ENCODE measurements at regions not wholly inside any gene's neighbourhood (a gene's known extent, or its start where the extent isn't known, plus 50 kb on each side); places are given as distances from the start of the nearest gene placed in this dataset.
"Not testable (repeated sequence)": the region's sequence is repeated elsewhere in the genome, so short reads cannot be mapped to it uniquely, and the experiment has no call there.

DNA sequence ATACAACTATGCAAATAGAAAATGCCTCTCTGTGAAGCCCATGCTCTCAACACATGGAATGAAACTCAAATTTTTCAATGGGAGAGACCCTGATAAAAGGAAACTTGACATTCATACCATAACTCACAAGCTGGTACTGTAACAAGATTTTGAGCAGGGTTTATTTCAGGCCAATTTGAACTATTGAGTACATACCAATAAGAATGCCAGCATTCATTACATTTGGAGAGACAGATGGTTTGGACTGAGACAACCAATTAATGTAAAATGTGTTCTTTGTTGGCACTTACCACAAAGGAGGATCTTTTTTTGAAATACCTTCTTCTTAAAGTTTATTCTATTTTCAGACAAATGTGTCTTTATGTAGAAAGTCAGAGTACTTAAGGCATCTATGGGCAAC, 1357.0 kb upstream of the GOT2 start:
- TF ChIP-seq, protein P1, sequence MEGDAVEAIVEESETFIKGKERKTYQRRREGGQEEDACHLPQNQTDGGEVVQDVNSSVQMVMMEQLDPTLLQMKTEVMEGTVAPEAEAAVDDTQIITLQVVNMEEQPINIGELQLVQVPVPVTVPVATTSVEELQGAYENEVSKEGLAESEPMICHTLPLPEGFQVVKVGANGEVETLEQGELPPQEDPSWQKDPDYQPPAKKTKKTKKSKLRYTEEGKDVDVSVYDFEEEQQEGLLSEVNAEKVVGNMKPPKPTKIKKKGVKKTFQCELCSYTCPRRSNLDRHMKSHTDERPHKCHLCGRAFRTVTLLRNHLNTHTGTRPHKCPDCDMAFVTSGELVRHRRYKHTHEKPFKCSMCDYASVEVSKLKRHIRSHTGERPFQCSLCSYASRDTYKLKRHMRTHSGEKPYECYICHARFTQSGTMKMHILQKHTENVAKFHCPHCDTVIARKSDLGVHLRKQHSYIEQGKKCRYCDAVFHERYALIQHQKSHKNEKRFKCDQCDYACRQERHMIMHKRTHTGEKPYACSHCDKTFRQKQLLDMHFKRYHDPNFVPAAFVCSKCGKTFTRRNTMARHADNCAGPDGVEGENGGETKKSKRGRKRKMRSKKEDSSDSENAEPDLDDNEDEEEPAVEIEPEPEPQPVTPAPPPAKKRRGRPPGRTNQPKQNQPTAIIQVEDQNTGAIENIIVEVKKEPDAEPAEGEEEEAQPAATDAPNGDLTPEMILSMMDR (IDR thresholded peaks at IDR 0.05; ENCODE audit: insufficient read depth, low read length, severe bottlenecking), result no peak
- no peak for DNase-seq (ENCODE audit: low read depth)
- FAIRE-seq, result no peak
- no peaks in the 10 kb centered on the region for H3K36me3 ChIP-seq (ENCODE audit: control insufficient read depth, insufficient read depth, low read length)
- no peaks in the 10 kb centered on the region for H3K27me3 ChIP-seq (ENCODE audit: control insufficient read depth, insufficient read depth, low read length)
- no peak overlapping the region for H3K4me3 ChIP-seq (ENCODE audit: low read depth, low read length)

DNA sequence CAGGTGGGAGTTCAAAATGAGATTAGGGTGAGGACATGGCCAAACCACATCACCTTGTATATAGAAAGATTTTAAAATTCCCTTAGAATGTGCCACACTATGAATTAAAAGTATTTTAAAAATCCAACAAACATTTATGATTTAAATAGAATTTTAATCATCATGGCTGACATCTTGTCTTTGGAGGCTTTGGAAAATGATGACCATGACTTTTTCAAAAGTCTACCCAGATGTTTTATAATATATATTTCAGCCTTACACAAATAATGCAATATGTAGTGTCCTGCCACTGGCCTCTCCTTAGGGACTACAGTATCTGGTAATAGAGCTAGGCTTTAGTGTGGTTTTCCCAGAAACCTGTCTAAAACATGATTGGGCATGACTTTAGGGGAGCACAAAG, 1353.4 kb upstream of the GOT2 start:
- TF ChIP-seq, protein P1 (IDR thresholded peaks at IDR 0.05; ENCODE audit: insufficient read depth, low read length, severe bottlenecking), result no peak
- no peaks in the 10 kb centered on the region for H3K27me3 ChIP-seq (ENCODE audit: control insufficient read depth, insufficient read depth, low read length)
- H3K4me3 ChIP-seq (ENCODE audit: low read depth, low read length), result no peak overlapping the region
- DNase-seq (ENCODE audit: low read depth) (no peak), FAIRE-seq (no peak)
- no peaks in the 10 kb centered on the region for H3K36me3 ChIP-seq (ENCODE audit: control insufficient read depth, insufficient read depth, low read length)

DNA sequence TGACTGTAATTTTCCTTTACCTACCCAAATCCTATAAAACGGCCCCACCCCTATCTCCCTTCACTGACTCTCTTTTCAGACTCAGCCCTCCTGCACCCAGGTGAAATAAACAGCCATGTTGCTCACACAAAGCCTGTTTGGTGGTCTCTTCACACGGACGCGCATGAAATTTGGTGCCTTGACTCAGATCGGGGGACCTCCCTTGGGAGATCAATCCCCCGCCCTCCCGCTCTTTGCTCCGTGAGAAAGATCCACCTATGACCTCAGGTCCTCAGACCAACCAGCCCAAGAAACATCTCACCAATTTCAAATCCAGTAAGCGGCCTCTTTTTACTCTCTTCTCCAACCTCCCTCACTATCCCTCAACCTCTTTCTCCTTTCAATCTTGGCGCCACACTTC, 1344.7 kb upstream of the GOT2 start:
- not testable (repeated sequence) for H3K27me3 ChIP-seq (ENCODE audit: control insufficient read depth, insufficient read depth, low read length); FAIRE-seq; DNase-seq (ENCODE audit: low read depth); H3K4me3 ChIP-seq (ENCODE audit: low read depth, low read length); H3K36me3 ChIP-seq (ENCODE audit: control insufficient read depth, insufficient read depth, low read length)

DNA sequence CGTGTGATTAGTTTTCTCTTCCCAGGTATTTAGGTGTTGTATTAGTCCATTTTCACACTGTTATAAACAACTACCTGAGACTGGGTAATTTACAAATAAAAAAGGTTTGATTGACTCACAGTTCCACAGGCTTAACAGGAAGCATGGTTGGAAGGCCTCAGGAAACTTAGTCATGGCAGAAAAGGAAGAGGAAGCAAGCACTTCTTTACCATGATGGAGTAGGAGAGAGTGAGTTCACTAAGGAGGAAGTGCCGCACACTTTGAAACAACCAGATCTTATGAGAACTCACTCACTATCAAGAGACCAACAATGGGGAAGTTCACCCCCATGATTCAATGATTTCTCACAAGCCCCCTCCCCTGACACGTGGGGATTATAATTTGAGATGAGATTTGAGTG, 1343.7 kb upstream of the GOT2 start:
- FAIRE-seq (no peak), DNase-seq (ENCODE audit: low read depth) (no peak)
- Histone ChIP-seq H3K36me3 (ENCODE audit: control insufficient read depth, insufficient read depth, low read length) (no peaks in the 10 kb centered on the region), H3K27me3 (ENCODE audit: control insufficient read depth, insufficient read depth, low read length) (no peaks in the 10 kb centered on the region), H3K4me3 (ENCODE audit: low read depth, low read length) (no peak overlapping the region)
- TF ChIP-seq, protein P1 (IDR thresholded peaks at IDR 0.05; ENCODE audit: insufficient read depth, low read length, severe bottlenecking), result no peak

DNA sequence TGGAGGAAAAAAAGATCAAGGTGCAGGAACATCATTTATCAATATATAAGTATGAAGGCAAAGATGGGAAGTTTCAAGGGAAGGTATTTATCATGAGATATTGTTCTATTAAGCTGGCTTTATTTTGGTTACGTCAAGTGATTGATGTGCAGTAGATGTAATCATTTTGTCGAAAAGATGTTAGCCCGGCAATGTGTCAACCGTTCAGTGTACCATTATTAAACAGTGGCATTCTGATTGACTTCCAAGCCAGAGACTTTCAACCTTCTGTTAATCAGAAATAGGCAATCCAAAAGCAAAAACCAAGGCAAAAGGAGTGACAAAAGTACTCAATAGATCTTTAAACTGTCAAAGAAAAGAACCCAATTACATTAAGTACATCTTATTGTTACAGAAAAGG, 1340.3 kb upstream of the GOT2 start:
- FAIRE-seq, result no peak
- TF ChIP-seq, protein P1 (IDR thresholded peaks at IDR 0.05; ENCODE audit: insufficient read depth, low read length, severe bottlenecking), result no peak
- H3K36me3 ChIP-seq (ENCODE audit: control insufficient read depth, insufficient read depth, low read length), result no peaks in the 10 kb centered on the region
- DNase-seq (ENCODE audit: low read depth), result no peak
- no peaks in the 10 kb centered on the region for H3K27me3 ChIP-seq (ENCODE audit: control insufficient read depth, insufficient read depth, low read length)
- H3K4me3 ChIP-seq (ENCODE audit: low read depth, low read length), result no peak overlapping the region

DNA sequence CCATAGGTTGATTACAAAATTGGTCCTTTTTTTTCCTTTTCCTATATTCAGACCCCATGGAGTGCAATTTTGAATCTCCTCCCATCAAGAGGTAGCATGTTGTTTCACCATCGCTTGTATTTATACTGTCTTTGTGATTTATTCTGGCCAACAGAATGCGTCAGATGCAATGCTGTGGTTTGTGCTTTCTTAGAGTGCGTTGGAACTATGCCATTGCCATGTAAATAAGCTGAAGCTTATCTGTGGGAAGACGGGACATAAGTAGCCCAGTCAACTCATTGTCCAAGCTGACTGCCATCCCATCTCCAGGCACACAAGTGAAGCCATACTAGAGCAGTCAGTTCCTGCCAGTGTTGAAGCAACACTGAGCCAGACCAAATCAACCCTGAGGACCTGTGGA, 1339.3 kb upstream of the GOT2 start:
- DNase-seq (ENCODE audit: low read depth) (no peak), FAIRE-seq (no peak)
- no peaks in the 10 kb centered on the region for H3K36me3 ChIP-seq (ENCODE audit: control insufficient read depth, insufficient read depth, low read length)
- H3K4me3 ChIP-seq (ENCODE audit: low read depth, low read length), result no peak overlapping the region
- TF ChIP-seq, protein P1 (IDR thresholded peaks at IDR 0.05; ENCODE audit: insufficient read depth, low read length, severe bottlenecking), result no peak
- no peaks in the 10 kb centered on the region for H3K27me3 ChIP-seq (ENCODE audit: control insufficient read depth, insufficient read depth, low read length)

All from bronchial epithelial cell (primary cell).